MV-4-11 (cell line): ENCODE measurements at regions not wholly inside any gene's neighbourhood (a gene's known extent, or its start where the extent isn't known, plus 50 kb on each side); places are given as distances from the start of the nearest gene placed in this dataset.

Source experiments
- DNase-seq: peaks from one replicate; lab custom pipeline; 2025; lab: John Stamatoyannopoulos, UW

DNA sequence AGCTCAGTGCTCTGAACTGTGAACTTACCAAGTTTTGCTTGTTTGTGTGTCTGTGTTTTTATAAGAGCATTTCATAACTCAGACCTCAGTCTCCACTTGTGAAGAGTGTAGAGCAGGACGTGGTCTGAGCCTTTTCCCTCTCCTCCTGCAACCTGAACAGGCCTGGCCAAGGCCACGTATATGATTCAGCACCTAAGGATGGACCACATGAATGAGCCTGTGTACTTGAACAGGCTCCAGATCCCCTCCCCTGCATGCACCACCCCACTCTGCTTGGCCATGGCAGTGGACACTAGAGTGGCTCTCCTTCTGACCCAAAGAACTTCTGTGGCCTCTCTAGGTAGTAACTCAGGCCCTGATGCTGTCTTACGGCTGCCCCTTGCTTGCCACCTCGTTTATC lies 125.9 kb upstream of the FSTL4 start:
- no peak for DNase-seq

DNA sequence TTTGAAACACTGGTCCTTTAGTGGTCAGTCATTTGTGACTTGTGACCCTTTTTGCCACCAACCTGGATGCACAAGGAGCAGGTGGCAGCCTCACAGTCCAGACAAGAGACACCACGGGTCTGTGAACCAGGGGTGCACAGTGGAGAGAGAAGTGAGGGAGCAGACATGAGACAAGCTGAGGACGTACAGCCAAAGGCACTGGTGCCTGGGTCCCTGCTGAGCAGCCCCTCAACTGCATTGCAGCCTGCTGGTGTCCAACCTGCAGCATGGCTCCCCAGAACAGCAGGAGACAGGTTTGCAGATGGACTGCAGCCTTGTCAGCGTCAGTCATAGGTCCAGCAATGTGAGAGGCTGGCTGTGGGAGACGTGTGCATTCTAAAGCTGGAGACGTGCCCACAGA lies 124.2 kb upstream of the FSTL4 start:
- DNase-seq = no peak

DNA sequence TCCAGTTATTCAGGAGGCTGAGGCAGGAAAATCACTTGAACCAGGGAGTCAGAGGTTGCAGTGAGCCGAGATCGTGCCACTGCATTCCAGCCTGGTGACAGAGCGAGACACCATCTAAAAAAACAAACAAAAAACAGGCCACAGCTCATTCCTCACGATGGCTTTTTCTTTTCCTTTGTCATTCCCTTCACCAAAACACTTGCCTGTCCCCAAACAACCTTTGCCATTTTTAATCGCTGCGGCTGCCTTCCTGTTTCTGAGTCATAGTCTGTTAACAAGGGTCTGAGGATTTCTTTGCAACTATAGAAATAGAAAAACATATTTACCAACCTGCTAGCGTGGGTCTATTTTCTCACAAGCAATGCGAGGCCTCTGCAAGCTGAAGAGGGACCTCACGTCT lies 123.0 kb upstream of the FSTL4 start:
- DNase-seq = no peak

DNA sequence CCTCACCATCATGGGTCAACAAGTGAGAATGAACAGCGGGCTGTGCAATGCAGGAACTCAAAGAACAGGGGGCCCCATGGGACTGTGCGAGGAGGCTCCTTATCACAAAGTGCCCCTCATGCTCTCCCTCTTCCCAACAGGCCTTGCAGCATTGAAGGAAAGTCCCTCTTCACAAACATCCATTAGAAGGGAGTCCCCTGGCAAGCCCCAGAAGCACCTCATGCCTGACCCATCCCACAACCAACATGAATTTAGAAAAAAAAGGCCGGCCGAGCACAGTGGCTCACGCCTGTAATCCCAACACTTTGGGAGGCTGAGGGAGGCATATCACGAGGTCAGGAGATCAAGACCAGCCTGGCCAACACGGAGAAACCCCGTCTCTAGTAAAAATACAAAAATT lies 122.6 kb upstream of the FSTL4 start:
- no peak for DNase-seq

DNA sequence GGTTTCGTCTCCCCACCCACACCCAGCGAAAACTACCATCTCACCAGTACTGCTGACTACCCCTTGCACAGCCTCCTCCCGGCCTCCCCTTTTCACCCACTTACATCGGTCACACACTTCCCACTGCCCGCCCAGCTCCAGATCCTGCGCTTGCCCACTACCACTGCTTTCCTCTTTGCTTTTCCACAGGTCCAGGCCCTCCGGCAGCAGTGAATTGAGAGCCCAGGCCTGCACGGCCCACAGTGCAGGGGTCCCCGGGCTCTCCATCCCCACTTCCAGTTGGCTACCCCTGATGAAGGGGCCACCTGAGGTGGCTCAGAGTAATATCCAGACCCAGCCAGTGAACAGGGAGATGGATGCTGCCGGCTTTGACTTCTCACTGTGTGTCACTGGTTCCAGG lies 120.2 kb upstream of the FSTL4 start:
- no peak for DNase-seq

DNA sequence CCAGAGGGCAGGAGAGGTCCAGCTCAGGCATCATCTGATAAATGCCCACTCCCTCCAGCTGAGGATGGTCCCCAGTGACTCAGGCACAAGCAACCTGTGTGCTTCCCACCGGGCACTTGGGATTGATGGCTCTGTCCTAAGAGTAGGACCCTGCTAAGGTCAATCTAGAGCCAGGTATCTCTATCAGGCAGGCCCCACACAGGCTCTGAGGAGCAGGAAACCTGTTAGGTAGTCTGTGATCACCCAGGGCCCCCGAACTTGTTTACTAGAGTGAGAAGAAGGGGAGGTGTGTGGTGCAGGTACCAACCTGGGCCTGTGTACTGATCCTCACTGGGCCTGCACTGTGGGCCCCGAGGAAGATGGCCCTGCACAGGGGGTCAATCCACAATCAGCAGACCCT lies 119.6 kb upstream of the FSTL4 start:
- DNase-seq = no peak

GRCh38 chr5:133730866-133731265 lies 118.5 kb upstream of the FSTL4 start:
- no peak for DNase-seq

DNA sequence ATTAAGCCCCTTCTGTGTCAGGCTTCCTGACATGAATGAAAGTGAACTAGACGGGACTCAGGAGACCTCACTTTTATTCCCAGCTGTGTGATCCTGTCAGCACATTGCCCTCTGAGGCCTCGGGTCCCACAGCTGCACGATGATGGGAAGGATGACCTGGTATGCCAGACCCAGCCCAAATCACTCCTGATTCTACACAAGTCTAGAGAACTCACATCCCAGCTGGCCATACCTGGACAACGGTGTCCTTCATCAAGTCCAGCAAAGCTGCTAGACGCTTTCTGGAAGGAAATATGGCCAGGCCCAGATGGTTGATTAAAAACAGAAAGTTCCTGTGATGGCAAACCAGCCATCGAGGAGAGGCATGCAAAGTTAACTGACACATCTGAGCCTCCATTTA lies 118.0 kb upstream of the FSTL4 start:
- no peak for DNase-seq

DNA sequence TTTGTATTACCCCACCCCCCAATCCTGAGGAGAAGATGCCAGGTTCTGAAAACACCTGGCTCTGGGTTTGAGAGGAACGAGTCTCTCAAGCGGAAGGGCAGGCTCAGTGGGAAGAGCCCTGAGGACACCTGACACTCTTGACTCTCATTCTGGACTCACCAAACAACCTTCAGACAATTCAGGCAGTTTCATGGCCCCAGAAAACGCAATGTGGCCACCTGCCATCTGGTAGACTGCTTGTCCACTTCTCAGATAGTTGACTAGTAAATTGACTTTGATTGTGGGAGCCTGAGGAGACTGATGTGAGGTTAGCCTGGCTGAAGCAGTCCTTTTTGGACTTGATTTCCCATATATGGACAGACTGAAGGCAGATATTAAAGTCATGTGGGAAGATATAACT lies 117.5 kb upstream of the FSTL4 start:
- DNase-seq = no peak

DNA sequence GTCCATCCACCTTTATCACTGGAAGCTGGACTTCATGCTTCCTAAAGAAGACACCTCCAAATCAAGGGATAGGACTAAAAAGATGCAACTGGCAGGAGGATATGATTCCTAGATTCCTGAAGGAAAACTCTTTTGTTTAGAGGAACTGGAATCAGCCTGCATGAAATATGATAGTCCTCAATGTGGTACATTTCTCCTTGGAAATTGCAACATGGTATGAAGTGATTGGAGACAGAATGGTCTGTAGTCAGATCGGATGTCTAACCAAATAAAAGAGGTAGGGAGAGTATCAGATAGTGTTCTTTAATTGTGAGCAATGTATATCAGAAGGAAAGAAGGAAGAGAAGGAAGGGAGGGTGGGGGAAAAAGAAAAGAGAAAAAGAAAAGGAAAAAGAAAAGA lies 116.1 kb upstream of the FSTL4 start:
- no peak for DNase-seq

DNA sequence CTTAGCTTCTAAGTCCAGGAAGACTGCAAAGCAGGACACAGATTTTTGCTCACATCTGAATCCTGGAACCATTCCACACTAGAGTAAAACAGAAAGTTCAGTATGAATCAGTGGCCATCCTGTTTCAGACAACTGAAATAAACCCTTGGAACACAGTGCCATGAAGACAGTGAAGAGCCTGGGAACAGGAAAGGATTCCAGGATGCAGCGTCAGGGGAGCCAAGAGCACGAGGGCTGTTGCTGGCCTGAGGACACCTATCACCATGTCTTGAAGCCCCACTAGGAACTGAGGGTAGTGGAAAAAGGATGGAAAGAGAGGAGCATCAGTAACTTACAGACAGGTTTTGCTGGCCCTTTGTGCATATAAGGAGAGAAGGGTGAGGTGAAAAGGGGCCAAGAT lies 115.3 kb upstream of the FSTL4 start:
- DNase-seq = no peak

DNA sequence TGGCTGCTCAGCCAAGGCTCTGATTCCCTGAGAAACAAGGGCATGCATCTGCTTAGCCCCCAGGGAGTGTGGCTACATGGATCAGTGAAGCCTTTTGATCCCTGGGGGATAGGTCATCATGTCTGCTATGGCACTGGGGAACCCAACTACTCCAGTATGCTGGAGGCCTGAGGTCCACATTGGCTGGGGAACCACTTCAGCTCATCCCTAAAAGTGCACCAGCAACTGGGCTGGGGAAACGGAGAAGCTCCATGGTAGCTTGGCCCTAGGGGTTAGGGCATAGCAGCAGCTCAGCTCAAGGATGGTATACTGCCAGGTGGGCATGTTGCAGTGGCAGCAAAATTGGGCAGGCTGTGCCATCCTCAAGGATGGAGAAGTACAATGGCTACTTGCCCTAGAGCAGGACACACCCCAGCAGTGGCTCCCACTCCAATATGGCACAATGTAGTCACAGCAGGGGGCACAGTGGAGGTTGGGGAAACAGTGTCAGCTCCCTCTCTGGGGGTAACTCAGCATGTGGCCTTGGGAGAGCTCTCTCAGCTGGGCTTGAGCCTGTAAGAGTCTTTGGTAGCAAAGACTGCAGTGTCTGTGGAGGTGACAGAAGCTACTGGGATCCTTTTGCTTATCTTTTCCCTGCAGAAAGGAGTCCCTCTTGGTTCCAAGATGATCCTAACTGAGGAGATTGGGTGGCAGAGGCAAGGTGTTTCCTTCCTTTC lies 111.5 kb upstream of the FSTL4 start:
- DNase-seq = no peak

- no peak for DNase-seq
Measured at GRCh38 chr5:133723126-133723525, 110.8 kb upstream of the FSTL4 start.

- no peak for DNase-seq
Measured at GRCh38 chr5:133721365-133721764, 109.0 kb upstream of the FSTL4 start.

DNA sequence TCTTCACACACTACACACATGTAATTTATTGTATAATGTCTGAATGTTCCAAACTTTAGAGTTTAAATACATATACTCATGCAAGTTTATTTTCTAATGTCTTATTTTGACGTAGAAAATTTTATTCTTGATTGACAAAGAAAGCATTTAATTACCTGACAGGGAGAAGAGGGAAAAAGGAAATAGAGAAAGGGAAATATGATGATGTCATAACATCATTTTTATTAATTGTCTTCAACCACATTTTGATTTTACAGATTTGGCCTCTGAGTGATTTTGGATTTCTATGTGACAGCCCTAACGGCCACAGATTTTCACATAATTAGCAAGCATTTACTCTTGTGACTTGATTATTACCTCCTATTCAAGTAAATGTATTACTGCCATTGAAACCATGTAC lies 106.1 kb upstream of the FSTL4 start:
- DNase-seq = no peak

DNA sequence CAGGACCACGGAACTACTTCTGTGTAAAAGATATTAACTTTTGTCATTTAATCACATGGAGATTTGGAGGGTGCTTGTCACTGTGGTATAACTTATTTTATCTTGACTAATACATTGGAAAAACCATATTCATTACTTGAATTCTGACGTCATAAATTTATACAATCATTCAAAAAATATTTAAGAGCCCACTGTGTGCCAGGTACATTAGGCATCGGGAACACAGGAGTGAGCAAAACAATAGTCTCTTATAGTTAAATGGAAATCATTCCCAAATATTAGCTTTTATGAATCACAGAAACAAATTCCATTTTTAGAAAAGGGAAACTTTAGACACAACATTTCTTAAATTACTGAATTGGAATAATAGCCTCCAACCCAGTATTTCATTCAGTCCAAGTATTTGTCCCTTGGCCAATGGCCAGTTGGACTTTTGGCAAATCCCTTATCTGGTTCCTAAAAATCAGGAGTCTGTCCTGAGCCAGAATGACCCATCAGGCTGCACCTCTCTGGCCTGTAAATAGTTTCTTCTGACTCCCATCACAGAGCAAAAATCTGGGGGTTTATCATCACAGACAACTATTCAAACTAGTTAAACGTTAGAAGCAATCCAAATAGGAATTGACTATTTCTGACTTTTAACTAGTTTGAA lies 104.3 kb upstream of the FSTL4 start:
- DNase-seq = no peak

GRCh38 chr5:133715616-133716015 lies 103.3 kb upstream of the FSTL4 start:
- DNase-seq = no peak

DNA sequence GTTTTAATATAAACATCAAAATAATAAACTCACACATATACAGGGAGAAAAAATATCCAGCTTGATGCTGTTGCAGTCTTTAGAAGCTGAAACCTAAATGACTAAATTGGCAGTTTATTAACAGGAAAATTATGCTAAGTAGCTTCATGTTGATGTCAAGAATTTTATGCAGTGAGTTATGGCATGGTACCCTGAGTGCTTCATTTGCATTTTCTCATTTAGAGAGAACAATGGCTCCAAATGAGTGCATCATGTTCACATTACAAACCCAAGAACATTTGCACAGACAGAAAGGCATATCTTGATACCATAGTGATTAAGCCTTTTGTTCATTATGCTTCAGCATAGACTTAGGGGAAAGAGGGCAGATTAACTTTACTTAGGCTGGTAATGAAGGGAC lies 102.9 kb upstream of the FSTL4 start:
- DNase-seq = no peak

GRCh38 chr5:133714161-133714915 lies 102.0 kb upstream of the FSTL4 start:
- DNase-seq = no peak

GRCh38 chr5:133713751-133714150 lies 101.4 kb upstream of the FSTL4 start:
- DNase-seq = peak; percentile 67

GRCh38 chr5:133713209-133713608 lies 100.9 kb upstream of the FSTL4 start:
- DNase-seq = no peak

DNA sequence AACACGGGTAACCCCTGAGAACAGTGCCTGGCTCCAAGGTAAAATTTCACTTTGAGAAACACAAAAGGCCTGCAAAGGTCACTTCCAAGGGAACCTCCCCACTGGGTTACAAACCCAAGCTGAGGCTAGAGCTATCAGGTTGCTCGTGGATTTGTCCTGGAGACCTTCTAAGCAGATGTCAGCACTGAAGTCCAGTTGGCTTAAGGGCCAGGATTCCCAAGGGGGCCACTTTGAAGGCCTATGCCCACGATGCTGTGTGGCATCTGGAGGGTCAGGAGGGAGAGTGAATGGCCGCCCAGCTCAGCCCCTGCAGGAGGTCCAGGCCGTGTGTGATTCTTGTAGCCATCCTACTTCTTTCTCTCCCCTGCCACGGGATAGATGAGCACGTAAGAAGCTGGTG lies 100.2 kb upstream of the FSTL4 start:
- no peak for DNase-seq

DNA sequence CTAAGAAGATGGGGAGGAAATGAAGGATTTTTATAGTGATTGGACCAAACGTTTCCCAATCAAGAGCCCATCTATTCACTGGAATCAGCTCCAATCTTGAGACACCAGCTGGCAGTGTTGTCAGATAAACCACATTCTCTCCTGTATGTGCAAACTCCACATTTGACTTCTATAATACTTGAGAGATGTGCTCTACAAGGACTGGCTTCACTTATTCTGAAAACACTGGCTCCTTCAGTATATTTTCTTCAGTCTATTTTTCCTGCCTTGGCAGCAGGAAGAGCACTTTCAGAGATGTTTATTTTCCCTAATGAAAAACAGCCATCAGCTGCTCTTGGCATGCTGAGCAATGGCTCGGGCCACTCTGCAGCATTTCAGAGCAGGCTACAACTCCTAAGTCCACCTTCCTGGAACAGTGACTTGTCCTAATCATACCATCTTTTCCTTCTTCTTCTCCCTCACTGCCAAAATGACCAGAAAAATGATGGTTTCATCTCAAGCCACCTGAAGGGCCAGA lies 96.9 kb upstream of the FSTL4 start:
- DNase-seq = no peak
